A549 (cell line): ENCODE measurements at regions not wholly inside any gene's neighbourhood (a gene's known extent, or its start where the extent isn't known, plus 50 kb on each side); places are given as distances from the start of the nearest gene placed in this dataset.

ENCODE experiments used
- CBX2 ChIP-seq: fragments of 200-600 bp; sonication (generic); IDR thresholded peaks from 2 replicates; pipeline ENCODE4 v1.6.1; 2016; ENCODE audit warnings: low read depth, mild to moderate bottlenecking, borderline replicate concordance
- ESRRA ChIP-seq: fragments of 150-350 bp; IDR thresholded peaks from 2 replicates; pipeline ENCODE4 v1.6.1; 2014; ENCODE audit warnings: mild to moderate bottlenecking, low read length, borderline replicate concordance
- HOXA7 ChIP-seq: fragments of 250-450 bp; sonication (Bioruptor Pico); IDR thresholded peaks from 2 replicates; pipeline ENCODE4 v1.5.0; 2020; ENCODE audit warnings: mild to moderate bottlenecking, moderate library complexity
- JUN ChIP-seq, 2 experiments: fragments of >200 bp; sonication (Bioruptor Twin); formaldehyde crosslinking; IDR thresholded peaks; 2 replicates in 1 of 2; 3 replicates in 1 of 2; pipeline ENCODE4 v1.6.1; 2016 to 2017
- KDM1A ChIP-seq: fragments of 200-600 bp; sonication (generic); IDR thresholded peaks from 2 replicates; pipeline ENCODE4 v1.6.1; 2016; ENCODE audit warnings: low read depth, mild to moderate bottlenecking
- MYC ChIP-seq: IDR thresholded peaks from 2 replicates; pipeline ENCODE4 v1.6.1; 2012; ENCODE audit warnings: mild to moderate bottlenecking, inconsistent platforms, low read length, improper control_type of control experiment, borderline replicate concordance
- PHF8 ChIP-seq: fragments of 200-600 bp; sonication (generic); IDR thresholded peaks from 2 replicates; pipeline ENCODE4 v1.6.1; 2016; ENCODE audit warnings: low read depth, mild to moderate bottlenecking, antibody characterized with exemption, moderate library complexity, borderline replicate concordance
- ZFP36 ChIP-seq: fragments of 450-650 bp; IDR thresholded peaks from 2 replicates; pipeline ENCODE4 v1.6.1; 2014; ENCODE audit warnings: borderline replicate concordance; ENCODE audit not compliant: partially characterized antibody
- TF ChIP-seq, protein P1 (sequence below): fragments of >200 bp; sonication (Bioruptor Twin); formaldehyde crosslinking; IDR thresholded peaks from 3 replicates; pipeline ENCODE4 v1.5.1; 2016
- TF ChIP-seq, protein P2 (sequence below): fragments of 200-600 bp; sonication (generic); IDR thresholded peaks from 2 replicates; pipeline ENCODE4 v1.6.1; 2016; ENCODE audit warnings: antibody characterized with exemption, mild to moderate bottlenecking, moderate library complexity

DNA sequence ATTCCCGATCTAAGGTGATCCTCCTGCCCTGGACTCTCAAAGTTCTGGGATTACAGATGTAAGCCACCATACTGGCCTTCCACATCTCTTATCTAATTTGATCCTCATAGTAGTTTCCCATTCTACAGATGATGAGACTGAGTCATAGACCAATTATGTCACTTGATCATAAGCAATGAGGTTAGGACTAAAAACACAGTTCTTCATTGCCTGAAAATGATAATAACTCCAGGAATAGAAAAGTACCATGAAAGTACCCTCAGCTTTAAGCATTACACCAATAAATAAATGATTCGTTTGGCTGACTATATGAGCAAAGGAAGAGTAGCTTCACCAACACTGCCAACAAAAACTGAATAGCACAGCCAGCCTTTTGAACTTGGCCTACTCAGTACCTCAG is 389.5 kb downstream of the ACTL7B start:
- TF ChIP-seq, protein P1, sequence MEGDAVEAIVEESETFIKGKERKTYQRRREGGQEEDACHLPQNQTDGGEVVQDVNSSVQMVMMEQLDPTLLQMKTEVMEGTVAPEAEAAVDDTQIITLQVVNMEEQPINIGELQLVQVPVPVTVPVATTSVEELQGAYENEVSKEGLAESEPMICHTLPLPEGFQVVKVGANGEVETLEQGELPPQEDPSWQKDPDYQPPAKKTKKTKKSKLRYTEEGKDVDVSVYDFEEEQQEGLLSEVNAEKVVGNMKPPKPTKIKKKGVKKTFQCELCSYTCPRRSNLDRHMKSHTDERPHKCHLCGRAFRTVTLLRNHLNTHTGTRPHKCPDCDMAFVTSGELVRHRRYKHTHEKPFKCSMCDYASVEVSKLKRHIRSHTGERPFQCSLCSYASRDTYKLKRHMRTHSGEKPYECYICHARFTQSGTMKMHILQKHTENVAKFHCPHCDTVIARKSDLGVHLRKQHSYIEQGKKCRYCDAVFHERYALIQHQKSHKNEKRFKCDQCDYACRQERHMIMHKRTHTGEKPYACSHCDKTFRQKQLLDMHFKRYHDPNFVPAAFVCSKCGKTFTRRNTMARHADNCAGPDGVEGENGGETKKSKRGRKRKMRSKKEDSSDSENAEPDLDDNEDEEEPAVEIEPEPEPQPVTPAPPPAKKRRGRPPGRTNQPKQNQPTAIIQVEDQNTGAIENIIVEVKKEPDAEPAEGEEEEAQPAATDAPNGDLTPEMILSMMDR = no peak
- TF ChIP-seq ESRRA = no peak
- no peak for TF ChIP-seq CBX2
- TF ChIP-seq, protein P2, sequence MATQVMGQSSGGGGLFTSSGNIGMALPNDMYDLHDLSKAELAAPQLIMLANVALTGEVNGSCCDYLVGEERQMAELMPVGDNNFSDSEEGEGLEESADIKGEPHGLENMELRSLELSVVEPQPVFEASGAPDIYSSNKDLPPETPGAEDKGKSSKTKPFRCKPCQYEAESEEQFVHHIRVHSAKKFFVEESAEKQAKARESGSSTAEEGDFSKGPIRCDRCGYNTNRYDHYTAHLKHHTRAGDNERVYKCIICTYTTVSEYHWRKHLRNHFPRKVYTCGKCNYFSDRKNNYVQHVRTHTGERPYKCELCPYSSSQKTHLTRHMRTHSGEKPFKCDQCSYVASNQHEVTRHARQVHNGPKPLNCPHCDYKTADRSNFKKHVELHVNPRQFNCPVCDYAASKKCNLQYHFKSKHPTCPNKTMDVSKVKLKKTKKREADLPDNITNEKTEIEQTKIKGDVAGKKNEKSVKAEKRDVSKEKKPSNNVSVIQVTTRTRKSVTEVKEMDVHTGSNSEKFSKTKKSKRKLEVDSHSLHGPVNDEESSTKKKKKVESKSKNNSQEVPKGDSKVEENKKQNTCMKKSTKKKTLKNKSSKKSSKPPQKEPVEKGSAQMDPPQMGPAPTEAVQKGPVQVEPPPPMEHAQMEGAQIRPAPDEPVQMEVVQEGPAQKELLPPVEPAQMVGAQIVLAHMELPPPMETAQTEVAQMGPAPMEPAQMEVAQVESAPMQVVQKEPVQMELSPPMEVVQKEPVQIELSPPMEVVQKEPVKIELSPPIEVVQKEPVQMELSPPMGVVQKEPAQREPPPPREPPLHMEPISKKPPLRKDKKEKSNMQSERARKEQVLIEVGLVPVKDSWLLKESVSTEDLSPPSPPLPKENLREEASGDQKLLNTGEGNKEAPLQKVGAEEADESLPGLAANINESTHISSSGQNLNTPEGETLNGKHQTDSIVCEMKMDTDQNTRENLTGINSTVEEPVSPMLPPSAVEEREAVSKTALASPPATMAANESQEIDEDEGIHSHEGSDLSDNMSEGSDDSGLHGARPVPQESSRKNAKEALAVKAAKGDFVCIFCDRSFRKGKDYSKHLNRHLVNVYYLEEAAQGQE = no peak
- no peak for TF ChIP-seq HOXA7 (CRISPR knock-in tag)
- TF ChIP-seq JUN (IDR thresholded peaks at IDR 0.05) = no peak
- no peak for TF ChIP-seq ZFP36
- TF ChIP-seq MYC = no peak
- no peak for TF ChIP-seq PHF8
- no peak for TF ChIP-seq KDM1A
